ENCODE measurements at regions not wholly inside any gene's neighbourhood (a gene's known extent, or its start where the extent isn't known, plus 50 kb on each side); places are given as distances from the start of the nearest gene placed in this dataset.

DNA sequence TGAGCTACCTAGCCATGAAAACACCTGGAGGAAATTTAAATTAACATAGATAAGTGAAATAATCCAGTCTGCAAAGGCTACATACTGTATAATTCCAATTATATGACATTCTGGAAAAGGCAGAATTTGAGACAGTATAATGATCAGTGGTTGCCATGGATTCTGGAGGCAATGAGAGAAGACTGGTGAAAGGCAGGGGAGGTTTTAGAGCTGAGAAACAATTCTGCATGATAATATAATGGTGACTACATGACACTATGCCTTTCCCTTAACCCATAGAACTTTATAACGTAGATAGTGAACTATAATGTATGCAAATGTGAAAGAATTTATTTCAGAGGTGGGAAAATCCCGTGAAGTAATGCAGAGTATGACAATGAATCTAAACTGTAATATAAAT is 749.3 kb downstream of the TRIB2 start:
- Histone ChIP-seq H3K4me1 (no peaks in the 10 kb centered on the region), H3K27ac (no peak overlapping the region), H3K27me3 (no peaks in the 10 kb centered on the region), H3K9me3 (no peaks in the 10 kb centered on the region), H3K36me3 (no peaks in the 10 kb centered on the region), H3K4me3 (no peak overlapping the region)
- intact Hi-C loops (cut with DNase I): no loop called here
- ATAC-seq (no peak), DNase-seq (no peak)
- WGBS, 4 donors: 15 to 45% (median 36%) methylated on average over 2 of the region's 2 CpGs
- no peak for TF ChIP-seq POLR2A (IDR thresholded peaks at IDR 0.05)
- TF ChIP-seq, protein P1, sequence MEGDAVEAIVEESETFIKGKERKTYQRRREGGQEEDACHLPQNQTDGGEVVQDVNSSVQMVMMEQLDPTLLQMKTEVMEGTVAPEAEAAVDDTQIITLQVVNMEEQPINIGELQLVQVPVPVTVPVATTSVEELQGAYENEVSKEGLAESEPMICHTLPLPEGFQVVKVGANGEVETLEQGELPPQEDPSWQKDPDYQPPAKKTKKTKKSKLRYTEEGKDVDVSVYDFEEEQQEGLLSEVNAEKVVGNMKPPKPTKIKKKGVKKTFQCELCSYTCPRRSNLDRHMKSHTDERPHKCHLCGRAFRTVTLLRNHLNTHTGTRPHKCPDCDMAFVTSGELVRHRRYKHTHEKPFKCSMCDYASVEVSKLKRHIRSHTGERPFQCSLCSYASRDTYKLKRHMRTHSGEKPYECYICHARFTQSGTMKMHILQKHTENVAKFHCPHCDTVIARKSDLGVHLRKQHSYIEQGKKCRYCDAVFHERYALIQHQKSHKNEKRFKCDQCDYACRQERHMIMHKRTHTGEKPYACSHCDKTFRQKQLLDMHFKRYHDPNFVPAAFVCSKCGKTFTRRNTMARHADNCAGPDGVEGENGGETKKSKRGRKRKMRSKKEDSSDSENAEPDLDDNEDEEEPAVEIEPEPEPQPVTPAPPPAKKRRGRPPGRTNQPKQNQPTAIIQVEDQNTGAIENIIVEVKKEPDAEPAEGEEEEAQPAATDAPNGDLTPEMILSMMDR (IDR thresholded peaks at IDR 0.05): no peak

DNA sequence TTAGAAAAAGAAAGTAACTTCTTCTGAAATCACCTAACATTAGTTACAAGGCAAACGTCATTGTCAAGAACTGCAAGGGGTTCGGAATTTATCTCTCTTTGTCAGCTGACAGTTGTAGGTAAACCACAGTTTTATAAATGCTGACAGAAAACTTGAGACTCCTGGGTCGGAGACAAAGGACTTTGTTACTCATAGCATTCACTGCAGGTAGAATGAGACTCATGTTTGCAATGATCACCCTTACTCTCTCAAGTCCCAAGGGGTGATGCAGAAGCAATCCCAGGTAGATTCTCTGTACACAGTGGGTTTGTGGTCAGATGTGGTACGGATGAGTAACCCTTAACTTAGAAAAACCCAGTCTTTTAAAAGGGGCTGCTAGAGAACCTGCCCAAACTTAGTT is 757.8 kb downstream of the TRIB2 start:
- 46 to 60% (median 57%) methylated on average over 4 of the region's 4 CpGs for WGBS, 4 donors
- TF ChIP-seq, protein P1 (IDR thresholded peaks at IDR 0.05): no peak
- no peak for TF ChIP-seq POLR2A (IDR thresholded peaks at IDR 0.05)
- H3K4me1 ChIP-seq: no peaks in the 10 kb centered on the region
- H3K27ac ChIP-seq: no peak overlapping the region
- no peak for ATAC-seq
- H3K27me3 ChIP-seq: no peaks in the 10 kb centered on the region
- no peak for DNase-seq
- no peaks in the 10 kb centered on the region for H3K9me3 ChIP-seq
- intact Hi-C loops (cut with DNase I): no loop called here
- H3K36me3 ChIP-seq: no peaks in the 10 kb centered on the region
- no peak overlapping the region for H3K4me3 ChIP-seq

DNA sequence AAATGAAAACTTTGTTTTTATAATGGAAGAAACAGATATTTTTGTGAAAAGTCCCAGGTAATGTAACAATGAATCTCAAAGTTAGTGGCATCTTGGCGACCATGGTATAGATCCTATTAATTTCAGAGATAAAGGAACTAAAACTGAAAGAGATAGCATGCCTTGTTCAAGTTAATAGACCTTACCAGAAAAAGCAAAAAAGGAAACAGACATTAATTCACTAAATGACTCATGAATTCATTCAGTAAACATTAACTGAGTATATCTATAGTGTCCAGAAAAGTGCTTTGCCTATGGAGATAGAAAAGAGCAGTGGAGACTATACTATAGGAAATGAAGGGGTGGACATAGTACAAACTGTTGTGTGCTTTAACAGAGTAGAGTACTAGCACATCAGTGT is 763.3 kb downstream of the TRIB2 start:
- 40 to 66% (median 57%) methylated on average over 1 of the region's 1 CpG for WGBS, 4 donors
- Histone ChIP-seq H3K9me3 (no peaks in the 10 kb centered on the region), H3K36me3 (no peaks in the 10 kb centered on the region), H3K27ac (no peak overlapping the region), H3K4me1 (no peaks in the 10 kb centered on the region), H3K27me3 (no peaks in the 10 kb centered on the region), H3K4me3 (no peak overlapping the region)
- ATAC-seq (no peak), DNase-seq (no peak)
- TF ChIP-seq POLR2A (IDR thresholded peaks at IDR 0.05): no peak
- TF ChIP-seq, protein P1 (IDR thresholded peaks at IDR 0.05): no peak
- intact Hi-C loops (cut with DNase I): no loop called here

DNA sequence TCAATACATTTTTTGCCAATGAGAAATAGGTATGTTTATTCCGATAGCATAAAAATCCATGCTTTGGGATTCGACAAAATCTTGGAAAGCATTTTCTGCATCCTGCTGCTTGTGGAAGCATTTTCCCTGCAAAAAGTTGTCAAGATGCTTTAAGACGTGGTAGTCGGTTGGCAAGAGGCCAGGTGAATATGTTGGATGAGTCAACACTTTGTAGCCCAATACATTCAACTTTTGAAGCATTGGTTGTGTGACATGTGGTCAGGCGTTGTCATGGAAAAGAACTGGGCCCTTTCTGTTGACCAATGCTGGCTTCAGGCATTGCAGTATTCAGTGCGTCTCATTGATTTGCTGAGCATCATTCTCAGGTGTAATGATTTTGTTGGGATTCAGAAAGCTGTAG is 764.5 kb downstream of the TRIB2 start:
- intact Hi-C loops (cut with DNase I): no loop called here
- Histone ChIP-seq H3K4me3 (no peak overlapping the region), H3K9me3 (no peaks in the 10 kb centered on the region), H3K4me1 (no peaks in the 10 kb centered on the region), H3K27me3 (no peaks in the 10 kb centered on the region), H3K27ac (no peak overlapping the region), H3K36me3 (no peaks in the 10 kb centered on the region)
- WGBS, 4 donors: 78 to 85% (median 82%) methylated on average over 6 of the region's 6 CpGs
- TF ChIP-seq, protein P1 (IDR thresholded peaks at IDR 0.05): no peak
- TF ChIP-seq POLR2A (IDR thresholded peaks at IDR 0.05): no peak
- DNase-seq: no peak
- no peak for ATAC-seq

All from heart left ventricle (tissue), 16 donors.